HG02759 (cell line): ENCODE measurements at regions not wholly inside any gene's neighbourhood (a gene's known extent, or its start where the extent isn't known, plus 50 kb on each side); places are given as distances from the start of the nearest gene placed in this dataset.
"Not testable (repeated sequence)": the region's sequence is repeated elsewhere in the genome, so short reads cannot be mapped to it uniquely, and the experiment has no call there.

ENCODE experiments used
- ATAC-seq: cut with Tn5 transposase; IDR thresholded peaks from one replicate; pipeline ENCODE4 v1.9.1; 2021; ENCODE audit warnings: mild to moderate bottlenecking, moderate library complexity; ENCODE audit not compliant: unreplicated experiment

GRCh38 chr11:27244900-27245299 is 118.1 kb downstream of the CCDC34 start:
- ATAC-seq, result no peak

GRCh38 chr11:27242591-27242990 is 120.4 kb downstream of the CCDC34 start:
- no peak for ATAC-seq

GRCh38 chr11:27241311-27242122 is 121.5 kb downstream of the CCDC34 start:
- no peak for ATAC-seq

GRCh38 chr11:27239305-27239942 is 123.6 kb downstream of the CCDC34 start:
- ATAC-seq, result no peak

GRCh38 chr11:27238811-27239210 is 124.2 kb downstream of the CCDC34 start:
- ATAC-seq, result no peak

- ATAC-seq, result no peak
These were observed 125.4 kb downstream of the CCDC34 start for GRCh38 chr11:27237643-27238042.

- ATAC-seq, result no peak
These were observed 128.1 kb downstream of the CCDC34 start for GRCh38 chr11:27234961-27235360.

GRCh38 chr11:27234043-27234668 is 128.9 kb downstream of the CCDC34 start:
- peak; percentile 91 for ATAC-seq

GRCh38 chr11:27233654-27234042 is 129.4 kb downstream of the CCDC34 start:
- ATAC-seq, result peak; percentile 23

- no peak for ATAC-seq
These were observed 131.5 kb downstream of the CCDC34 start for GRCh38 chr11:27231530-27231929.

- ATAC-seq, result no peak
These were observed 132.8 kb downstream of the CCDC34 start for GRCh38 chr11:27230192-27230572.

- ATAC-seq, result no peak
These were observed 133.4 kb downstream of the CCDC34 start for GRCh38 chr11:27229511-27230191.

- no peak for ATAC-seq
These were observed 134.1 kb downstream of the CCDC34 start for GRCh38 chr11:27228906-27229290.

- ATAC-seq, result no peak
These were observed 134.6 kb downstream of the CCDC34 start for GRCh38 chr11:27228232-27228905.

GRCh38 chr11:27227736-27228135 is 135.3 kb downstream of the CCDC34 start:
- ATAC-seq, result no peak

- ATAC-seq, result not testable (repeated sequence)
These were observed 143.5 kb downstream of the CCDC34 start for GRCh38 chr11:27219487-27220039.

- no peak for ATAC-seq
These were observed 144.5 kb downstream of the CCDC34 start for GRCh38 chr11:27218421-27219038.

- ATAC-seq, result no peak
These were observed 145.0 kb downstream of the CCDC34 start for GRCh38 chr11:27217948-27218420.

GRCh38 chr11:27217496-27217895 is 145.5 kb downstream of the CCDC34 start:
- ATAC-seq, result no peak
